Trophoblast cell (in vitro differentiated cells and primary cell): ENCODE measurements at regions not wholly inside any gene's neighbourhood (a gene's known extent, or its start where the extent isn't known, plus 50 kb on each side); places are given as distances from the start of the nearest gene placed in this dataset.

Source experiments
- DNase-seq, 2 donors: peaks; one replicate each; pipeline ENCODE4 v3.0.0-alpha.2; 2016
- H2AFZ ChIP-seq: 2 replicates; pipeline ENCODE4 v1.6.1; 2013; ENCODE audit warnings: low read length, moderate library complexity, mild to moderate bottlenecking; ENCODE audit not compliant: insufficient read depth, poor library complexity
- H2AK5ac ChIP-seq: 2 replicates; pipeline ENCODE4 v1.6.1; 2013; ENCODE audit warnings: mild to moderate bottlenecking, low read length
- H2BK120ac ChIP-seq: 2 replicates; pipeline ENCODE4 v1.6.1; 2013; ENCODE audit warnings: low read length, mild to moderate bottlenecking, moderate library complexity; ENCODE audit not compliant: insufficient read depth, poor library complexity
- H2BK12ac ChIP-seq: 2 replicates; pipeline ENCODE4 v1.6.1; 2013; ENCODE audit warnings: mild to moderate bottlenecking, low read length, moderate library complexity
- H2BK5ac ChIP-seq: 2 replicates; pipeline ENCODE4 v1.6.1; 2013; ENCODE audit warnings: low read length, low read depth, moderate library complexity, mild to moderate bottlenecking; ENCODE audit not compliant: poor library complexity
- H3K14ac ChIP-seq: 2 replicates; pipeline ENCODE4 v1.6.1; 2013; ENCODE audit warnings: mild to moderate bottlenecking, low read length
- H3K18ac ChIP-seq: 2 replicates; pipeline ENCODE4 v1.6.1; 2013; ENCODE audit warnings: mild to moderate bottlenecking, low read length
- H3K23ac ChIP-seq: 2 replicates; pipeline ENCODE4 v1.6.1; 2013; ENCODE audit warnings: low read length
- H3K27ac ChIP-seq: 2 replicates; pipeline ENCODE4 v1.5.1; 2013; ENCODE audit warnings: low read depth, mild to moderate bottlenecking, inconsistent platforms, low read length, moderate library complexity
- H3K27me3 ChIP-seq: 2 replicates; pipeline ENCODE4 v1.6.1; 2013; ENCODE audit warnings: inconsistent platforms, mild to moderate bottlenecking, low read length, moderate library complexity; ENCODE audit not compliant: insufficient read depth
- H3K36me3 ChIP-seq, 2 experiments: 1 replicate in 1 of 2; 2 replicates in 1 of 2; pipeline ENCODE4 v1.6.1; 2013; ENCODE audit warnings: low read length in 2 of 2, mild to moderate bottlenecking in 2 of 2, moderate library complexity in 1 of 2; ENCODE audit not compliant: insufficient read depth in 2 of 2, control insufficient read depth in 1 of 2
- H3K4ac ChIP-seq: 2 replicates; pipeline ENCODE4 v1.6.1; 2013; ENCODE audit warnings: low read depth, mild to moderate bottlenecking, low read length, moderate library complexity
- H3K4me1 ChIP-seq, 2 experiments: 1 replicate in 1 of 2; 2 replicates in 1 of 2; pipeline ENCODE4 v1.6.1; 2013; ENCODE audit warnings: low read length in 2 of 2, mild to moderate bottlenecking in 2 of 2, moderate library complexity in 1 of 2; ENCODE audit not compliant: insufficient read depth in 2 of 2, control insufficient read depth in 1 of 2
- H3K4me2 ChIP-seq: 2 replicates; pipeline ENCODE4 v1.6.1; 2013; ENCODE audit warnings: inconsistent platforms, mild to moderate bottlenecking, low read length, moderate library complexity
- H3K4me3 ChIP-seq: 2 replicates; pipeline ENCODE4 v1.5.1; 2013; ENCODE audit warnings: mild to moderate bottlenecking, low read depth, low read length, inconsistent platforms
- H3K79me1 ChIP-seq: one replicate; pipeline ENCODE4 v1.6.1; 2013; ENCODE audit warnings: low read length
- H3K79me2 ChIP-seq: 2 replicates; pipeline ENCODE4 v1.6.1; 2013; ENCODE audit warnings: low read length, mild to moderate bottlenecking; ENCODE audit not compliant: control insufficient read depth, insufficient read depth, poor library complexity
- H3K9ac ChIP-seq: 2 replicates; pipeline ENCODE4 v1.6.1; 2013; ENCODE audit warnings: mild to moderate bottlenecking, low read length
- H3K9me3 ChIP-seq: 2 replicates; pipeline ENCODE4 v1.6.1; 2013; ENCODE audit warnings: low read depth, mild to moderate bottlenecking, control low read depth, inconsistent platforms, low read length; ENCODE audit not compliant: insufficient read depth
- H4K12ac ChIP-seq: 2 replicates; pipeline ENCODE4 v1.6.1; 2013; ENCODE audit warnings: low read depth, mild to moderate bottlenecking, low read length, moderate library complexity
- H4K8ac ChIP-seq: 2 replicates; pipeline ENCODE4 v1.6.1; 2013; ENCODE audit warnings: low read depth, mild to moderate bottlenecking, low read length, moderate library complexity
- H4K91ac ChIP-seq: one replicate; pipeline ENCODE4 v1.6.1; 2013; ENCODE audit warnings: low read depth, mild to moderate bottlenecking, low read length, moderate library complexity
- WGBS: extraction: QIAGEN DNeasy Blood & Tissue Kit; methylation state at CpG from one replicate; pipeline ENCODE4 v1.1.7; 2013; ENCODE audit warnings: missing lambda C conversion rate; ENCODE audit not compliant: insufficient read length, insufficient coverage; ENCODE audit errors: extremely low coverage; 5-methylcytosine and 5-hydroxymethylcytosine counted together

GRCh38 chr17:10993126-10993525 lies 155.2 kb upstream of the PIRT start:
- peaks cover 0 to 2% of the 10 kb centered on the region in 2 experiments for H3K4me1 ChIP-seq
- H2AK5ac ChIP-seq: no peak overlapping the region
- no peak overlapping the region for H3K9ac ChIP-seq

GRCh38 chr17:10992106-10992880 lies 154.4 kb upstream of the PIRT start:
- no peak overlapping the region for H3K4ac ChIP-seq
- H3K36me3 ChIP-seq: no peaks in the 10 kb centered on the region
- no peak overlapping the region for H3K9ac ChIP-seq
- no peak overlapping the region for H2BK5ac ChIP-seq
- H3K18ac ChIP-seq: no peak overlapping the region
- H3K27ac ChIP-seq: no peak overlapping the region
- DNase-seq: no peak
- H4K12ac ChIP-seq: no peak overlapping the region
- H3K4me1 ChIP-seq: peaks cover 0 to 2% of the 10 kb centered on the region in 2 experiments
- H3K9me3 ChIP-seq: no peaks in the 10 kb centered on the region
- H2BK120ac ChIP-seq: no peak overlapping the region
- no CpG with 5 or more reads among the region's 10 CpGs for WGBS
- no peak overlapping the region for H3K23ac ChIP-seq
- H3K4me2 ChIP-seq: no peak overlapping the region
- no peak overlapping the region for H4K8ac ChIP-seq
- no peak overlapping the region for H2BK12ac ChIP-seq
- no peak overlapping the region for H2AK5ac ChIP-seq
- no peak overlapping the region for H4K91ac ChIP-seq
- no peaks in the 10 kb centered on the region for H3K79me2 ChIP-seq
- no peak overlapping the region for H3K14ac ChIP-seq
- no peak overlapping the region for H2AFZ ChIP-seq
- H3K79me1 ChIP-seq: no peaks in the 10 kb centered on the region
- no peaks in the 10 kb centered on the region for H3K27me3 ChIP-seq
- H3K4me3 ChIP-seq: no peak overlapping the region

More at GRCh38 chr17:10993126-10993525, 155.2 kb upstream of the PIRT start:
- Histone ChIP-seq H2AFZ (no peak overlapping the region), H3K27ac (no peak overlapping the region), H2BK5ac (no peak overlapping the region), H4K12ac (no peak overlapping the region), H4K91ac (no peak overlapping the region), H3K4me2 (no peak overlapping the region), H3K27me3 (no peaks in the 10 kb centered on the region), H3K23ac (no peak overlapping the region), H2BK120ac (no peak overlapping the region), H3K14ac (no peak overlapping the region), H3K79me2 (no peaks in the 10 kb centered on the region), H3K18ac (no peak overlapping the region), H3K9me3 (no peaks in the 10 kb centered on the region), H3K79me1 (no peaks in the 10 kb centered on the region), H3K4ac (no peak overlapping the region), H4K8ac (no peak overlapping the region), H2BK12ac (no peak overlapping the region), H3K36me3 (no peaks in the 10 kb centered on the region), H3K4me3 (no peak overlapping the region)
- no CpG with 5 or more reads among the region's 7 CpGs for WGBS
- no peak for DNase-seq

- H2BK120ac ChIP-seq: no peak overlapping the region
- no peaks in the 10 kb centered on the region for H3K9me3 ChIP-seq
- no peak overlapping the region for H3K4me2 ChIP-seq
- no peaks in the 10 kb centered on the region for H3K4me1 ChIP-seq
- no peak overlapping the region for H4K8ac ChIP-seq
- H3K79me1 ChIP-seq: no peaks in the 10 kb centered on the region
- H4K91ac ChIP-seq: no peak overlapping the region
- no peak overlapping the region for H3K23ac ChIP-seq
- no peak overlapping the region for H3K4ac ChIP-seq
- H3K4me3 ChIP-seq: no peak overlapping the region
- no peak overlapping the region for H3K18ac ChIP-seq
- no peak overlapping the region for H4K12ac ChIP-seq
- no peaks in the 10 kb centered on the region for H3K36me3 ChIP-seq
- DNase-seq: no peak
- no peak overlapping the region for H3K27ac ChIP-seq
- H2AK5ac ChIP-seq: no peak overlapping the region
- H2BK12ac ChIP-seq: no peak overlapping the region
- no peak overlapping the region for H3K9ac ChIP-seq
- no peak overlapping the region for H2BK5ac ChIP-seq
- no CpG with 5 or more reads among the region's 5 CpGs for WGBS
- no peak overlapping the region for H3K14ac ChIP-seq
- no peaks in the 10 kb centered on the region for H3K27me3 ChIP-seq
- H3K79me2 ChIP-seq: no peaks in the 10 kb centered on the region
- H2AFZ ChIP-seq: no peak overlapping the region
Observed at GRCh38 chr17:10987786-10988185, 149.9 kb upstream of the PIRT start.

- no CpG with 5 or more reads among the region's 3 CpGs for WGBS
Observed at GRCh38 chr17:10984220-10984619, 146.3 kb upstream of the PIRT start.

More at GRCh38 chr17:10984220-10984619, 146.3 kb upstream of the PIRT start:
- no peak overlapping the region for H3K4ac ChIP-seq
- H3K23ac ChIP-seq: no peak overlapping the region
- H3K18ac ChIP-seq: no peak overlapping the region
- no peak overlapping the region for H2AK5ac ChIP-seq
- H3K4me1 ChIP-seq: no peaks in the 10 kb centered on the region
- H2BK120ac ChIP-seq: no peak overlapping the region
- H3K27ac ChIP-seq: no peak overlapping the region
- no peak overlapping the region for H4K12ac ChIP-seq
- no peaks in the 10 kb centered on the region for H3K9me3 ChIP-seq
- no peak overlapping the region for H4K91ac ChIP-seq
- H3K79me1 ChIP-seq: no peaks in the 10 kb centered on the region
- H4K8ac ChIP-seq: no peak overlapping the region
- no peaks in the 10 kb centered on the region for H3K36me3 ChIP-seq
- H2BK5ac ChIP-seq: no peak overlapping the region
- no peak overlapping the region for H3K14ac ChIP-seq
- H3K27me3 ChIP-seq: no peaks in the 10 kb centered on the region
- no peak overlapping the region for H3K4me3 ChIP-seq
- H2BK12ac ChIP-seq: no peak overlapping the region
- DNase-seq: no peak
- H3K4me2 ChIP-seq: no peak overlapping the region
- no peak overlapping the region for H2AFZ ChIP-seq
- no peak overlapping the region for H3K9ac ChIP-seq
- no peaks in the 10 kb centered on the region for H3K79me2 ChIP-seq
